ENCODE measurements at regions not wholly inside any gene's neighbourhood (a gene's known extent, or its start where the extent isn't known, plus 50 kb on each side); places are given as distances from the start of the nearest gene placed in this dataset.

DNA sequence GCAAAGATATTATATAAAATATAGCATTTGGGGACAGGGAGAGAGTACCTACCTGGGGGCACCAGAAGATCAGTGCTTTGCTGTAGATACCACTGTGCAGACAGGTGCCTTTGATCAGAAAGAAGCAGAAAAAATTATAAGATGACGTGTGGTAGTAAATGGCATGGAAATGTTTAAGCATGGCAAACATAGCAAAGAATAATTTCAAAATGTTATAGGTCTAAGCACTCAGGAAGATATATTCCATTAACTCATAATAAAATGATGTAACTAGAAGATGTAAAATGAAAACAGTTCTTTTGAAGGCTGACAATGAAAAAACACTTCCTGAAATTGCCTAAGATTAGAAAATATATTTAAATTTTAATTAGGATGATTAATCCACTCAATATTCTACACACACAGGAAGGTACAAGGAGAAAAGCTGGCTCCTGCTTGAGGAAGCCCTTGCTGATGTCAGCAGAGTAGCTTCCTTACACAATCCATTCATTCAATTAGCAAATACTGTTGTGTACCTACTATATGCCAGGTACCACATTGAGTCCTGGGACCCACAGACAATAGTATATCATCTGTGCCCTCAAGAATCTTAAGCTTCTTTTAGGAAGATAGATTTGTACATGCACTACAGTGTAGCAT lies 290.2 kb upstream of the CNR1 start:
- H3K9me3 ChIP-seq (ENCODE audit: control insufficient read depth, insufficient read depth, low read length), result no peaks in the 10 kb centered on the region
- no peak for TF ChIP-seq EZH2phosphoT487 (IDR thresholded peaks at IDR 0.05; ENCODE audit: borderline replicate concordance, low read length)
- TF ChIP-seq, protein P1, sequence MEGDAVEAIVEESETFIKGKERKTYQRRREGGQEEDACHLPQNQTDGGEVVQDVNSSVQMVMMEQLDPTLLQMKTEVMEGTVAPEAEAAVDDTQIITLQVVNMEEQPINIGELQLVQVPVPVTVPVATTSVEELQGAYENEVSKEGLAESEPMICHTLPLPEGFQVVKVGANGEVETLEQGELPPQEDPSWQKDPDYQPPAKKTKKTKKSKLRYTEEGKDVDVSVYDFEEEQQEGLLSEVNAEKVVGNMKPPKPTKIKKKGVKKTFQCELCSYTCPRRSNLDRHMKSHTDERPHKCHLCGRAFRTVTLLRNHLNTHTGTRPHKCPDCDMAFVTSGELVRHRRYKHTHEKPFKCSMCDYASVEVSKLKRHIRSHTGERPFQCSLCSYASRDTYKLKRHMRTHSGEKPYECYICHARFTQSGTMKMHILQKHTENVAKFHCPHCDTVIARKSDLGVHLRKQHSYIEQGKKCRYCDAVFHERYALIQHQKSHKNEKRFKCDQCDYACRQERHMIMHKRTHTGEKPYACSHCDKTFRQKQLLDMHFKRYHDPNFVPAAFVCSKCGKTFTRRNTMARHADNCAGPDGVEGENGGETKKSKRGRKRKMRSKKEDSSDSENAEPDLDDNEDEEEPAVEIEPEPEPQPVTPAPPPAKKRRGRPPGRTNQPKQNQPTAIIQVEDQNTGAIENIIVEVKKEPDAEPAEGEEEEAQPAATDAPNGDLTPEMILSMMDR (IDR thresholded peaks at IDR 0.05; ENCODE audit: low read depth, low read length, poor library complexity, severe bottlenecking), result no peak
- H3K4me1 ChIP-seq (ENCODE audit: control insufficient read depth, low read length), result no peaks in the 10 kb centered on the region
- no peaks in the 10 kb centered on the region for H3K36me3 ChIP-seq (ENCODE audit: control insufficient read depth, low read length)
- no peak overlapping the region for H3K4me3 ChIP-seq (ENCODE audit: low read length)
- H4K20me1 ChIP-seq (ENCODE audit: control insufficient read depth, insufficient read depth, low read depth, low read length), result no peaks in the 10 kb centered on the region
- no peak overlapping the region for H3K27ac ChIP-seq (ENCODE audit: low read depth, low read length)
- no peaks in the 10 kb centered on the region for H3K27me3 ChIP-seq (ENCODE audit: control insufficient read depth, low read length)
- no peak overlapping the region for H3K4me2 ChIP-seq (ENCODE audit: low read length)
- no peaks in the 10 kb centered on the region for H3F3A ChIP-seq (ENCODE audit: control insufficient read depth, insufficient read depth)
- no peaks in the 10 kb centered on the region for H3K9me2 ChIP-seq (replicated peaks; ENCODE audit: control insufficient read depth, low read length)
- H3K79me2 ChIP-seq (ENCODE audit: control insufficient read depth, low read length), result no peaks in the 10 kb centered on the region

DNA sequence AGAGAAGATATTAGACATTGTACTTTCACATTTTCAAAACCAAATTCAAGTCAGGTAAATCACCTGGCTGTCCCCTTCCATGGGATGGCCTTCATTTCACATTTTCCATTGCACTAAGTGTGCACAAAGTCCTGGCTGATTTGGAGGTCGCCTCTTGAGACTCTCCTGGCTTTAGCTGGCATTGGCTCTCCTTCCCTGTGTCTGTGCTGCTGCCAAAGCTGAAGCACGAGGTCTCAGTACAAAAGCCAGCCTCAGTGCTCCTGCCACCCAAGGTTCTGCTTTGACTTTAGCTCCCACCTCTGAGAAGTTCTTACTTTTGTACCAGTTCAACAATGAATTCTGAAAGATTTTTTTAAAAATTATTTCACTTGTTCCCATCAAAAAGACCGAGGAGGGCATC lies 289.2 kb upstream of the CNR1 start:
- H3K79me2 ChIP-seq (ENCODE audit: control insufficient read depth, low read length), result no peaks in the 10 kb centered on the region
- no peak overlapping the region for H3K27ac ChIP-seq (ENCODE audit: low read depth, low read length)
- no peaks in the 10 kb centered on the region for H4K20me1 ChIP-seq (ENCODE audit: control insufficient read depth, insufficient read depth, low read depth, low read length)
- no peaks in the 10 kb centered on the region for H3K36me3 ChIP-seq (ENCODE audit: control insufficient read depth, low read length)
- 0 out of 2 replicates have a peak, but pooled peaks cover 2% of the 10 kb centered on the region for H3K9me3 ChIP-seq (ENCODE audit: control insufficient read depth, insufficient read depth, low read length)
- no peak overlapping the region for H3K4me2 ChIP-seq (ENCODE audit: low read length)
- no peaks in the 10 kb centered on the region for H3F3A ChIP-seq (ENCODE audit: control insufficient read depth, insufficient read depth)
- TF ChIP-seq EZH2phosphoT487 (IDR thresholded peaks at IDR 0.05; ENCODE audit: borderline replicate concordance, low read length), result no peak
- TF ChIP-seq, protein P1 (IDR thresholded peaks at IDR 0.05; ENCODE audit: low read depth, low read length, poor library complexity, severe bottlenecking), result no peak
- H3K4me3 ChIP-seq (ENCODE audit: low read length), result no peak overlapping the region
- no peaks in the 10 kb centered on the region for H3K9me2 ChIP-seq (replicated peaks; ENCODE audit: control insufficient read depth, low read length)
- no peaks in the 10 kb centered on the region for H3K4me1 ChIP-seq (ENCODE audit: control insufficient read depth, low read length)
- no peaks in the 10 kb centered on the region for H3K27me3 ChIP-seq (ENCODE audit: control insufficient read depth, low read length)

DNA sequence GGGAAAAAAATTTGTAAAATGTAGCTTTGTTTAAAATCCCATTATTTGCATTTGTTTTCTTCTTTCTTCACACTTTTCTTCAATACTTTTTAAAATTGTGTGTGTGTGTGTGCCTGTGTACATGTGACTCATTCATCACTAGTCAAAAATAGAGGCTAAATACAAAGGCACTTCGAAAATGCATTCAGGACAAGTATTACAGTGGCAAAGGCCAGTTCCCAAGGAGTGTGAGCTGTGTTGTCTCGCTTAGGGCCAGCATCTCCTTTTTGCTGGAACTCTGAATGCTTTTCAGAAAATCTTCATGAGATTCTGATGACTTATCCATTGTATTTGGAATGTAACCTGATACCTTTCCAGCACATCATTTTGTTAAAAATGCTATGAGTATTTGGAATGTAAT lies 288.5 kb upstream of the CNR1 start:
- Histone ChIP-seq H3F3A (ENCODE audit: control insufficient read depth, insufficient read depth) (no peaks in the 10 kb centered on the region), H4K20me1 (ENCODE audit: control insufficient read depth, insufficient read depth, low read depth, low read length) (no peaks in the 10 kb centered on the region), H3K27ac (ENCODE audit: low read depth, low read length) (no peak overlapping the region), H3K36me3 (ENCODE audit: control insufficient read depth, low read length) (no peaks in the 10 kb centered on the region), H3K9me3 (ENCODE audit: control insufficient read depth, insufficient read depth, low read length) (0 out of 2 replicates have a peak, but pooled peaks cover 4% of the 10 kb centered on the region), H3K4me2 (ENCODE audit: low read length) (no peak overlapping the region), H3K79me2 (ENCODE audit: control insufficient read depth, low read length) (no peaks in the 10 kb centered on the region), H3K4me1 (ENCODE audit: control insufficient read depth, low read length) (no peaks in the 10 kb centered on the region), H3K27me3 (ENCODE audit: control insufficient read depth, low read length) (no peaks in the 10 kb centered on the region), H3K4me3 (ENCODE audit: low read length) (no peak overlapping the region), H3K9me2 (replicated peaks; ENCODE audit: control insufficient read depth, low read length) (no peaks in the 10 kb centered on the region)
- TF ChIP-seq, protein P1 (IDR thresholded peaks at IDR 0.05; ENCODE audit: low read depth, low read length, poor library complexity, severe bottlenecking), result no peak
- no peak for TF ChIP-seq EZH2phosphoT487 (IDR thresholded peaks at IDR 0.05; ENCODE audit: borderline replicate concordance, low read length)

Measured in DOHH2 (cell line).